ENCODE measurements at regions not wholly inside any gene's neighbourhood (a gene's known extent, or its start where the extent isn't known, plus 50 kb on each side); places are given as distances from the start of the nearest gene placed in this dataset.

DNA sequence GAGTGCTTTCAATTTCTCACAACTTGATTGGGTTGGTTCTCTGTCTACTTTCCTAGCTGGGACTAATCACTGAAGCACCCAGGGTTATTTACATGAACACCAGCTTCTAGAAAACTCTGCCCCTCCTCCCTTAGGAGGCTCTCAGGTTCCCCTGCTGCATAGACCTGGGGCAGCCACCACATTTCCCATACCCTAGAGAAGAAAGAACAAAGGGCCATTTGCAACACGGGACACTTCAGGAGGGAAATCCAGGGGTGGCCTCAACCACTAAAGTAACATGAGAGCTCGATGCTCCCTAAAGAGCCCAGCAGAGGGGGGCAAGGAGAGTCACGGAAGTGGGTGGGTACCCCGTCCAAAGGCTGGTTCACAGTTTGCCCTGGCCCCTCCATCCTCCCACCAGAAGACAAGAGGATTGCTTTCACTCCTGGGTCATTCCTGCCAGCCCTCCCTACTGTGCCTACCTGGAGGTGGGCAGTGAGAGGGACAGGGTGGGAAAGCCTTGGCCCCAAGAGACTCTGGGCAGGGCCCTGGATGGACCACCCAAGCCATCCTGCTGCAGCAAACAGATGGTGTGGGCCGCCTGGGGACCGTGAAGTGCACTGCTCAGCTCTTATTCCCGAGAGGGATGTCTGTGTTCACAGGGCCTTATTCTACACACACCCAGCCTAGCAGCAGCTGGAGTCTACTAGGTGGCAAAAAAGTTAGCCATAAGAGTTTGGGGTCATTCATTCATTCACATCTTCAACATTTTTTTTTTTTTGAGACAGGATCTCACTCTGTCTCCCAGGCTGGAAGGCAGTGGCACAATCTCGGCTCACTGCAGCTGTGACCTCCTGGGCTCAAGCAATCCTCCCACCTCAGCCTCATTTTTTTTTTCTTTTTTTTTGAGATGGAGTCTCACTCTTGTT is 392.1 kb downstream of the SOX9 start:
- Mint-ChIP-seq H3K36me3 (no peaks in the 10 kb centered on the region), H3K4me3 (no peak overlapping the region), H3K9me3 (no peaks in the 10 kb centered on the region), H3K27me3 (ENCODE audit: low read depth in 3 of 3) (peaks cover 0 to 3% (median 1%) of the 10 kb centered on the region in 3 donors), H3K4me1 (no peaks in the 10 kb centered on the region), H3K27ac (no peak overlapping the region)
- DNase-seq, result no peak

DNA sequence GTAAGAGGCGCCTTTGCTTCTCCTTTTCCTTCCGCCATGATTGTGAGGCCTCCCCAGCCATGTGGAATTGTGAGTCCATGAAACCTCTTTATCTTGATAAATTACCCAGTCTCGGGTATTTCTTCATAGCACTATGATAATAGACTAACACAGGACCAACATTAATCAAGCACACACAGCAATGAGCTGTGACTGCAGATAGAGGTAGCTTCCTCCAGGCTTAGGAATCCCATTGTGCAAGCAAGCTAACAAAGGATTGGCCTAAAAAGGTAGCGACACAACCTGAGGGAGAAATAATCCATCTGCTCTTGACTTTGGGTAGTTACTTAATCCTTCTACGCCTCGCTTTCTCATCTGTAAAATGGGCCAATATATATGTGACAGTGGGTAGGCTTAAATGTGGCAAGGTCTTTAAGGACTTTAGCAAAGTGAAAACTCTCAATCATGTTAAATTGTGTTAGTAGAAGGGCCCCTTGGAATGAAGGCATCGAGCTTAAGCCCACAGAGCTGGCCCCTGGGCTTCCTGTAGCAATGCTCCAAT is 393.6 kb downstream of the SOX9 start:
- Mint-ChIP-seq H3K27ac (no peak overlapping the region), H3K9me3 (no peaks in the 10 kb centered on the region), H3K27me3 (ENCODE audit: low read depth in 3 of 3) (peaks cover 0 to 5% (median 1%) of the 10 kb centered on the region in 3 donors), H3K4me3 (no peak overlapping the region), H3K4me1 (no peaks in the 10 kb centered on the region), H3K36me3 (no peaks in the 10 kb centered on the region)
- no peak for DNase-seq

DNA sequence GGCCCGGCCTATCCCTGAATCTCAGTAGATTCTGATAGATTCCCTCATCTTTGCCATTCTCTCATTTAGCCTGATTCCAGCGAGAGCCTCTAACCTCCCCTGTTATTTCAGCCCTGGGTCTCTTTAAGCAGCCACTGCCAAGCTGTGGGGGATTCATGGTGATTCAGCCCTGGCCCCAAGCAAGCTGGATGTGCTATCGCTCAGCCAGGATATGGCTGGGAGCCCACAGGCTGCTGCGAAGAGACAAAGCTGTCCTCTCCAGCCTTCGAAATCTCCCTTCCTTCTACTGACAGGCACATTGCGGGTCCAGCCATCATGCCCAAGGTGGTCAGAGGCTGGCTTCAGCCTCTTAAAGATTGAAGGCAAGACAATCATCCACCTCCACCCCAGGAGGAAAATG is 394.1 kb downstream of the SOX9 start:
- Mint-ChIP-seq H3K27ac (no peak overlapping the region), H3K4me3 (no peak overlapping the region), H3K36me3 (no peaks in the 10 kb centered on the region), H3K9me3 (no peaks in the 10 kb centered on the region), H3K4me1 (no peaks in the 10 kb centered on the region), H3K27me3 (ENCODE audit: low read depth in 3 of 3) (peaks cover 0 to 7% (median 1%) of the 10 kb centered on the region in 3 donors)
- no peak for DNase-seq

DNA sequence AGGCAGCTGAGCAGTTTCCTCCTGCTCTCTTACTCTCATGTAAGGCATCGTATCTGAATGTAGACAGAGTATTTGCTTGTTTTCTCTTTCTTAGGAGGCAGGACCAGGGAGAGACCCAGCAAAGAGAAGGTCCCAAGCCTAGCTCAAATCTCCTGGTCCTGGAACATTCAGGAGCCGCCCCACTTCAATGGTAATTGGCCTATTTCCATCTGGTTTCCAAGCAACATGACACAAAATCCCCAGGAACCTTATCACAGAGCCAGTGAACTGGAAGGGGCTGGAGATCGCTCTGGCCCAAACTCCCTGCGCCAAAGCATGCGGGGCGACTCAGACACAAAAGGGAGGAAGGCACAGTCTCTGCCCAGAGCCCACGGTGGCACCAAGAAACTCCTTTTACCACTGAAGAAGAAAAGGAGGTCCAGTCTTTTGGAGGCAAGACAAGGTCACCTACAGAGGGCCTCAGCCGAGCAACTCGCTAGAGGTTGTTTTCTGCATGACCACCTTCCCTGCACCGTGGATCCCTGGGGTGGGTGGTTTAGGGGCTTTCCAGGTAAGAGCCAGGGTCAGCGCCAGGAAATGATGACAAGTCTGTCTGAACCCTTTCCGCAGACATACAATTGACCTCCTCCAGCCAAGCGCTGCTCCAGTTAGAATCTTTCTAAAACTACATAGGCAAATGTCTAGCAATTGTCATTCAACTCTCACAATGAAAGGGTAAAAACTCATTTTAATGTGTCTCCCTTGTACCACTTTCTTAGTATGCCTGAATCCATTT is 394.7 kb downstream of the SOX9 start:
- Mint-ChIP-seq H3K4me1 (no peaks in the 10 kb centered on the region), H3K9me3 (no peaks in the 10 kb centered on the region), H3K27me3 (ENCODE audit: low read depth in 3 of 3) (peaks cover 1 to 7% (median 1%) of the 10 kb centered on the region in 3 donors), H3K36me3 (no peaks in the 10 kb centered on the region), H3K27ac (no peak overlapping the region), H3K4me3 (no peak overlapping the region)
- no peak for DNase-seq

DNA sequence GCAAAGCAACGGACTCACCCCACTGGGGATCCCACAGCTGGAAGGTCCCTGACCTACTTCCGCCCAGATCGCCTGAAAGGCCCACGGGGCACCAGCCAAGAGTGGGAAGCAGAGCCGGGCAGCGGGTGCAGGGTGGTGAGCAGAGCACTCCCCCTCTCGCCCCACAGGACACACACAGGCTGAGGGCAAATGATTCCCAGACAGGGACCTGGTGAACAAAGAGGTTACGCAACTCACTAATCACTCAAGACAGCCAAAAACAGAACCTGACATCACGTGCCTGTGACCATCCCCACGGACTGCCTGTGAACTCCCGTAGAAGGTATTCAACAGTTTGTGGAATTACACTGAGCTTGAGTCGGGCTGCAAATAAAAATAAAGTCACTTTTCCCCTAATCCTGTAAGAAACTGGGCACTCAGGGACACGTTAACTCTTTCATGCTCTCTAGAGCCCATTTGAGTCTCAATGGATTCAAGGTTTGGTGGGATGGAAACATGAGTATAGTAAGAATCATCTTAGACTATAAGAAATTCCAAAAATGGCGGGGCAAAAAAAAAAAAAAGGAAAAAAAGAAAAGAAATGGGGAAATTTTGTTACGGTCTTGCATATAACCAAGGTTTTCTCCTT is 396.1 kb downstream of the SOX9 start:
- no peaks in the 10 kb centered on the region for H3K36me3 Mint-ChIP-seq
- H3K4me1 Mint-ChIP-seq, result no peaks in the 10 kb centered on the region
- H3K27ac Mint-ChIP-seq, result no peak overlapping the region
- no peak for DNase-seq
- H3K4me3 Mint-ChIP-seq, result no peak overlapping the region
- peaks cover 1 to 7% (median 2%) of the 10 kb centered on the region in 3 donors for H3K27me3 Mint-ChIP-seq (ENCODE audit: low read depth in 3 of 3)
- H3K9me3 Mint-ChIP-seq, result no peaks in the 10 kb centered on the region

DNA sequence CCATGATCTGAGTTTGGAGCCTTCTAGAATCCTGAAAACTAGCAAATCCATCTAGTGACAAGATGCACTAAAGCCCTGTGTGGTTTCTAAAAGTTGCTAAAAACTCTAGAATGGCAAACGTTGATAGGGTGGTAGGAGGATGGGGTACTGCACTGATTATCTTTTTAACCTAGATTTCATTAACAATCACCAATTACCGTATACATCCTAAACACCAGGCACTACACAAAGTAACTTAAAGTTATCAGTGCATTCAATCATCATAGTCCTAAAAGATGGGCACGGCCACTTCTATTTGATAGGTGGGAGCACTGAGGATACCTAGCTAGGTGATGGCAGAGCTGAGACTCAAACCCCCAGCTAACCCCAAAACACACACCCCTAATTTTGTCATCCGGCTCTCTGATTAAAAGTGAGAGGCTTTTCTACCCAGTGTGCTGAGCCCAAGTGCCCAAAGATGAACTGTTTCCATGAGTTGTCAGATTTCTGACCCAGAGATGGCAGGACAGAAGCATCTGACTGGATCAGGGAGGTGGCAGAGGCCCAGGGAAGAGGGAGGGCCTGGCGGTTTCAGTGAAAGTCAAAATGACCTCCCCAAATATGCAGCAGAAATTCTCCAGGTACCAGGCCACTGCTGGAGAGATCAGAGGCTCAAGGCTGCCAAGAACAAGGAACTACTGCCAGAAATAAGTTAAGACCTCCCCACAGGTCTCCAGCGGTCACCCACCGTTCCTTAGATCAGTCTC is 396.8 kb downstream of the SOX9 start:
- Mint-ChIP-seq H3K27ac (no peak overlapping the region), H3K4me1 (no peaks in the 10 kb centered on the region), H3K9me3 (no peaks in the 10 kb centered on the region), H3K27me3 (ENCODE audit: low read depth in 3 of 3) (peaks cover 1 to 7% (median 2%) of the 10 kb centered on the region in 3 donors), H3K4me3 (no peak overlapping the region), H3K36me3 (no peaks in the 10 kb centered on the region)
- DNase-seq, result no peak

DNA sequence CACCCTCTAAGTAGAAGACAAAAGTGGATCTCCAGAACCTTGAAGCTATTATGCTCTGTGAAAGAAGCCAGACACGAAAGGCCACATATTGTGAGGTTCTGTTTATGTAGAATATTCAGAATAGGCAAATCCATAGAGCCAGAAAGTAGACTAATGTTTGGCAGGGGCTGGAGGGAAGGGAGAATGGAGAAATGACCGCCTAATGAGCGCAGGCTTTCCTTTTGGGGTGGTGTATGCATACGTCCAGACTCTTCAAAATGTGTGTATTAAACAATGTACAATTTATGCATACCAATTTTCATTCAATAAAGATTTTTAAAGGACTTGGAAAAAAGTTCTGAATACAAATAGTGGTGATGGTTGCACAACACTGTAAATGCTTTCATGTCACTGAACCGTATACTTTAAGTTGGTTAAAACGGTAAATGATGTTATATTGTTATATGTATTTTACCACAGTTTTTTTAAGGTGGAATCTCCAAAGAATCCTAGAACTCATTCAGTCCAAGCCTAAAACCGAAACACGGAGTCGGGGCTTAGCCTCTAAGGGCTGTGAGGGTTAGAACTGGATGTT is 397.4 kb downstream of the SOX9 start:
- no peak for DNase-seq
- Mint-ChIP-seq H3K4me1 (no peaks in the 10 kb centered on the region), H3K36me3 (no peaks in the 10 kb centered on the region)

DNA sequence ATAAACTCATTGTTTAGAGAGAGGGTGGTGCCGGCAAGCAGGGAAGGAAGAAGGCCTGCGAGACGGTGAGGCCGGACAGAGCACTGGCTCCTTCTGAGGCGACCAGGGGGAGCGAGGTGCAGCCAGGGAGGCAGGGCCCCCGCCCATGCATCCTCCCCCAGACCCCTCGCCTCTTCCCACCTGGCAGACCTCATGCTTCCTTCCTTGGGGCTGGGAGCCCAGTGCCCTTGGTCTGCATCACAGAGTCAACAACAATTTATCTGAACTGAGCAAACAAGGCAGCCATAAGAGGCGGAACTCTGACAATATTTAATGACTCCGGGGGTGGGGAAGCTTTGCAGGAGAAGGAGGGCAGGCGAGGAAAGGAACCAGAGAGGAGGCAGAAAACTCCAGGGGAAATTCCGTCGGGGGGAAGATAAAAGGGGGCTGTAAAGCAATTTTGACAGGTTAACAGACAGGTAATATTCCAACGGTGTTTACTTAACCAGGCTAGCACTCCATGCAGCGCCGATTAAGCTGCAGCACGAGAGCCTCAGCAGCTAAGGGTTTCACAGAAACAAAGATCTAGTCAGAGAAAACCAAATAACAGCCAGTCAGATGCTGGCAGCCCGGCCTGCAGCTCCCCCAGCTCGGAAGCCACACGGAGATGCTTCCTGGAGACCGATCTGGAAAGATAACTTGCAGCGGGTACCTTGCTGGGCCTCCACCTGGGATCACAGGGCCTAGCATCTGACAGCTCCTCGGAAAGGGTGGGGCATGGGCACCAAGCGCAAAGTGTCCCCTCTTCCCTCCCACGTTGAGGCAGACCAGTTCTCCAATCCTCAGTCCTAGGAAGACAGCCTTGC is 398.2 kb downstream of the SOX9 start:
- Mint-ChIP-seq H3K36me3 (no peaks in the 10 kb centered on the region), H3K4me3 (no peak overlapping the region), H3K4me1 (no peaks in the 10 kb centered on the region)

More for the DNA sequence above, 397.4 kb downstream of the SOX9 start:
- Mint-ChIP-seq H3K9me3 (no peaks in the 10 kb centered on the region), H3K4me3 (no peak overlapping the region), H3K27ac (no peak overlapping the region), H3K27me3 (ENCODE audit: low read depth in 3 of 3) (peaks cover 1 to 7% (median 2%) of the 10 kb centered on the region in 3 donors)

DNA sequence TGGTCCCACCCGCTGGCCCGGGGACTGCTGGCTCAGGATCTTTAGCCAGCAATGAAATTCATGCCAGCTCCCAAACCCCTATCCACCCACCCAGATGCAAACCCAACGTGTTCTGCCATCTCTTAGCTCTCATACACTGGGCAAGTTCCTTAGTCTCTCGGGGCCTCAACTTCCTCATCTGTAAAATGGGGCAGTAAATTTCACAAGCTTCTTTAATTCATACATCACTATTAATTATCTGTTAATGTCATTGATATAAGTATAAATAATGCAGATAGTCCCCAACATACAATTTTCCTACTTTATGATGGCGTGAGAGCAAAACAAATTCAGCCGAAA is 398.7 kb downstream of the SOX9 start:
- Mint-ChIP-seq H3K4me1 (no peaks in the 10 kb centered on the region), H3K36me3 (no peaks in the 10 kb centered on the region), H3K27me3 (ENCODE audit: low read depth in 3 of 3) (peaks cover 2 to 11% (median 2%) of the 10 kb centered on the region in 3 donors), H3K4me3 (no peak overlapping the region), H3K27ac (no peak overlapping the region), H3K9me3 (no peaks in the 10 kb centered on the region)
- DNase-seq, result no peak

More for the DNA sequence above, 398.2 kb downstream of the SOX9 start:
- no peaks in the 10 kb centered on the region for H3K9me3 Mint-ChIP-seq
- peaks cover 1 to 11% (median 2%) of the 10 kb centered on the region in 3 donors for H3K27me3 Mint-ChIP-seq (ENCODE audit: low read depth in 3 of 3)
- no peak overlapping the region for H3K27ac Mint-ChIP-seq
- DNase-seq, result no peak

DNA sequence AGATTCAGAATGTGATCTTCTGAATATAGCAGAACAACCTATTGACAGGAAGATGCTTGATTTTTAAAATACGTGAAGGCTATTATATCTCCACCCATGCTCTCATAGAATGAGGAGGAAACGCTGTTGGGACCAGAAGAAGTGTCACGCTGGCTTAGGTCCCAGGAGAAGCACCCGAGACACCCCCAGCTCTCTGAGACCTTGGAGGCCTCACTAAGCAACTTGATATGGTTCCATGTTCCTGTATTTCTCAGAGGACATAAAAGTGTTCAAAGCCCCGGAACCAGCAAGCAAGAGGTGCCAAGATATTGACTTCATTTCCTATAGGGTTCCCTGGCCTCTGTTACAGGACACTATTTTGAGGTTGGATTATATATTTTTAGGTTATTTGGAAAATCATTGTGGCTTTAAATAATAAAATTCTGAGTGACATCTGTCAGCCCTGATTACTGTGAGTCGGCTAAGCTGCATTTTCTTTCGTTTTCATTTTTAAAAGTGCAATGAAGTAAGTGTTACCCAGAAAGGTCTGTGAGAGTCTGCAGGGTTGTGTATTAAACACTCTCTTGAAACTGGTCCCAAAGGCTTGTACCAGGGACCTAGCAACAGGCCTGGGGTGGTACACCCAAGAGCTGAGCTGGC is 400.0 kb downstream of the SOX9 start:
- no peaks in the 10 kb centered on the region for H3K4me1 Mint-ChIP-seq
- no peak overlapping the region for H3K27ac Mint-ChIP-seq
- H3K27me3 Mint-ChIP-seq (ENCODE audit: low read depth in 3 of 3), result peaks cover 2 to 10% (median 2%) of the 10 kb centered on the region in 3 donors
- H3K36me3 Mint-ChIP-seq, result no peaks in the 10 kb centered on the region
- H3K9me3 Mint-ChIP-seq, result no peaks in the 10 kb centered on the region
- no peak for DNase-seq
- no peak overlapping the region for H3K4me3 Mint-ChIP-seq

DNA sequence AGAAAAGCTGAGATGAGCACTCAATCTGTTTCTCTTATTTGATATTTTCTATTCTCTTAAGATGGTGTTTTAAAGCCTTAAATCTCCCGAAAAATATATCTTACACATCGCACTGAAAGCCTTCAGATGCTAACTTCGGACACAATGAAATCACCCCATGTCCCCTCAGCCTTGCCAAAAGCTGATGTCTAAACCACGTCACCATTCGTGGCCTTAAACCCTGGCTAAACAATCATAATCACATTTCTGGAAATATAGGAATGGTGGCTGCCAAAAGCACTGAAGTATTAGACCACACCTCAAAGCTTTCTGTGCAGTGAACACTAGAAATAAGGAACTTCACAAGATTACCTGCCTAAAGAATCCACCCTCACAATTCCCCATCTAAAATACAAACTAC is 402.7 kb downstream of the SOX9 start:
- Mint-ChIP-seq H3K4me1 (no peaks in the 10 kb centered on the region), H3K4me3 (no peak overlapping the region), H3K36me3 (no peaks in the 10 kb centered on the region), H3K9me3 (no peaks in the 10 kb centered on the region), H3K27me3 (ENCODE audit: low read depth in 3 of 3) (peaks cover 2 to 14% (median 6%) of the 10 kb centered on the region in 3 donors), H3K27ac (no peak overlapping the region)
- DNase-seq, result no peak
